GM10248 (cell line): ENCODE measurements at regions not wholly inside any gene's neighbourhood (a gene's known extent, or its start where the extent isn't known, plus 50 kb on each side); places are given as distances from the start of the nearest gene placed in this dataset.

Experiments
- CTCF ChIA-PET: fragments of 300-600 bp; sonication (Branson Sonifier 250); formaldehyde crosslinking; extraction: SDS; loops from one replicate; lab custom pipeline; 2021; ENCODE audit warnings: antibody characterized with exemption; lab: Yijun Ruan, JAX
- POLR2A ChIA-PET: fragments of 350-650 bp; sonication (Branson Sonifier 250); formaldehyde crosslinking; extraction: SDS; loops from one replicate; lab custom pipeline; 2020; ENCODE audit warnings: antibody characterized with exemption; lab: Yijun Ruan, JAX
- DNase-seq: peaks from one replicate; pipeline ENCODE4 v3.0.0; 2012; ENCODE audit errors: extremely low spot score
- CTCF ChIP-seq: IDR thresholded peaks from 2 replicates; pipeline ENCODE4 v1.5.1; 2012; ENCODE audit warnings: mild to moderate bottlenecking, low read depth; ENCODE audit errors: extremely low read depth, missing control alignments, control extremely low read depth

DNA sequence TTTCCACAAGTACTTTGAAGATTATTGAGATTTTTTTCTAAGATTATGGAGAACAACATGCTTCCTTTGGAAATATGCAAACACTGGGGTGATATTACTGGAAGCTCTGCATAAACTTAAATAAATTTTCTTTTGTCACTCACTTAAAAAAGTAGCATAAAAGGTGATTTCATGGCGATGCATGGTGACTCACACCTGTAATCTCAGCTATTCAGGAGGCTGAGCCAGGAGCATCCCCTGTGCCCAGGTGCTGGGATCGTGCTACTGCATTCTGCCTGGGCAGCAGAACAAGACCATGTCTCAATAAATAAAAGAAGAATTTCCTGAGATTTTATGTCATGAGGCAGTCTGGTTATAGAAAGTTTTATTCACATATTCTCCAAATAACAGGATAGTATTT lies 679.1 kb upstream of the CDH2 start:
- no peak for DNase-seq
- ChIA-PET POLR2A (no interaction called here), CTCF (interaction anchor here (1.2 kb wide), 1 partner anchor 62 kb away, joined by 3 read pairs; no protein-coding TSS in a partner anchor)
- TF ChIP-seq CTCF, result no peak

DNA sequence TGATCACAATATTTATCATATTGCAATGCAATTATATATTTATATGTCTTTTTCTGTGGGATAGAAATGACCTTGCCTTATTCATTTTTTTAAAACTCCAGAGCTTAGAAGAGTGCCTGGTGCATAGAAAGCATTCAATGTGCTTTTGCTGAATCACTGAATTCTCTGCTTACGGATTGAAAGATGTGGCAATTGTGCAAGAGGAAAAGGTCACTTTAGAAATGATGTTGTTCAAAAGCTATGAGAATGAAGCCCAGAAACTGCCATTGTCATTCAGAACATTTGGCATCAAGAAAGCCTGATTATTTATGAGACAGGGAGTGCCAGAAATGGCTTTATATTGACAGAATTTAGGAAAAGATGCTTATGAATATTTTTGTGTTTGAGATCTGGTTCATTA lies 678.6 kb upstream of the CDH2 start:
- ChIA-PET CTCF (interaction anchor here (1.1 to 1.3 kb wide), 3 partner anchors 20 to 62 kb away, joined by 3 read pairs; no protein-coding TSS in a partner anchor), POLR2A (no interaction called here)
- no peak for DNase-seq
- TF ChIP-seq CTCF, result no peak

DNA sequence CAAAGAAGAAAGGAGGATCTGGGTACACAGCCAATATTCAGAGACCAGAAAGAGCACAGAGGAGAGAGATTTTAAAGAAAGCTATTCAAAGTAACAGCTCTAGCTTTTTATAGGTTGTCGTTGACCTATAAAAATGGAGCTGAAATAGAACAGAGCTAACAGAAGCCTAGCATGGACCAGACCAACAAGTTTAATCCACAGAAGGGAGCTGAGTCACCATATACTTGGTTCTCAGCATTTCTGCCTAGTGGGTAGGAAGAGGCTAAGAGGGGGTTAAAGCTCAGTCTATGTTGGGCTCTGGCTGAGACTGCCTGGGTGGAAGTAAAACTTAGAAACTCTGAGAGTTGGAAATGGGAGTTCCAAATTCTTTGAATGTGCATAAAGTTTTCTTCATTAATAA lies 678.0 kb upstream of the CDH2 start:
- DNase-seq, result no peak
- ChIA-PET CTCF (interaction anchor here (1.1 to 1.3 kb wide), 3 partner anchors 21 to 61 kb away, joined by 3 read pairs; no protein-coding TSS in a partner anchor), POLR2A (no interaction called here)
- TF ChIP-seq CTCF, result no peak

GRCh38 chr18:28846958-28847357 lies 670.0 kb upstream of the CDH2 start:
- no peak for TF ChIP-seq CTCF
- DNase-seq, result no peak
- CTCF ChIA-PET, result interaction anchor here (1.1 kb wide), 1 partner anchor 10 kb away, joined by 3 read pairs; no protein-coding TSS in a partner anchor
- POLR2A ChIA-PET, result no interaction called here

DNA sequence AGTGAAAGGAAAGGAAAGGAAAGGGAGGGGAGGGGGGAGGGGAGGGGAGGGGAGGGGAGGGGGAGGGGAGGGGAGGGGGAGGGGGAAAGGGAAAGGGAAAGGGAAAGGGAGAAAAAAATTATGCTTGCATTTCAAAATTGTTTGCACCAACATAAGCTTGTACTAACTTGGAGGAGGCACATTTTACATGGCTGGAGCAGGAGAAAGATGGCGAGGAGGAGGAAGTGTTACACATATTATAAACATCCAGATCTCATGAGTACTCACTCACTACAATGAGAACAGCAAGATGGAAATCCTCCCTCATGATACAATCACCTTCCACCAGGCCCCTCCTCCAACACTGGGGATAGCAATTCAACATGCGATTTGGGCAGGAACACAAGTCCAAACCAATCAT lies 660.2 kb upstream of the CDH2 start:
- ChIA-PET CTCF (interaction anchor here (1.1 kb wide), 2 partner anchors 10 to 24 kb away, joined by 3 to 4 read pairs; no protein-coding TSS in a partner anchor), POLR2A (no interaction called here)
- TF ChIP-seq CTCF, result no peak
- DNase-seq, result no peak

DNA sequence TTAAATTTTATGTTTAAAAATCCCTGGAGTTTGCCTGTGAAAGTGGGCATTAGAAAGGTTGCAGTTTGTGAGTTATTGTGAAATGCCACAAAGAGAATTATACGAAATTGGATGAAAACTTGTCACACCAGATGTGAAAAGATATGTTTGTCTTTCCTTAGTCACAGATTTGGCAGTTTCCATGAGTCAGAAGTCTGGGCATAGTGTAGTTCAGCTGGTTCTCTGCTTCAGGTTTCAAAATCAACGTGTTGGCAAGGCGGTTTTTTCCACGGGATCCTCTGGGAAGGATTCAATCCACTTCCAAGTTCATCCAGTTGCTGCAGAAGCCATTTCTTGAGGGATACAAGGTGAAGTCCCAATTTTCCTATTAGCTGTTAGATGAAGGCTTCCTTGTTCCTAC lies 658.0 kb upstream of the CDH2 start:
- POLR2A ChIA-PET, result no interaction called here
- CTCF ChIA-PET, result no interaction called here
- TF ChIP-seq CTCF, result no peak
- DNase-seq, result no peak
